NB4 (cell line): ENCODE measurements at regions not wholly inside any gene's neighbourhood (a gene's known extent, or its start where the extent isn't known, plus 50 kb on each side); places are given as distances from the start of the nearest gene placed in this dataset.

ENCODE experiments used
- CTCF ChIP-seq: IDR thresholded peaks from one replicate; pipeline ENCODE4 v1.5.1; 2012; ENCODE audit warnings: low read depth, low read length
- MYC ChIP-seq: IDR thresholded peaks from 2 replicates; pipeline ENCODE4 v1.6.1; 2011; ENCODE audit warnings: low read depth, low read length
- POLR2A ChIP-seq: IDR thresholded peaks from 2 replicates; pipeline ENCODE4 v1.6.1; 2011; ENCODE audit warnings: mild to moderate bottlenecking; ENCODE audit not compliant: insufficient read length; ENCODE audit errors: extremely low read depth

- TF ChIP-seq CTCF (peak; percentile 36), MYC (no peak), POLR2A (no peak)
These were observed 1157.2 kb downstream of the OLFM4 start for GRCh38 chr13:54185785-54186184.
